ENCODE measurements at regions not wholly inside any gene's neighbourhood (a gene's known extent, or its start where the extent isn't known, plus 50 kb on each side); places are given as distances from the start of the nearest gene placed in this dataset.

GRCh38 chr5:171595401-171595800 lies 176.0 kb downstream of the FGF18 start:
- TF ChIP-seq CTCF (IDR thresholded peaks at IDR 0.05): no peak
- H3K4me3 ChIP-seq: no peak overlapping the region
- no peak for DNase-seq (ENCODE audit: low spot score)
- peak overlapping the region in 1 of 2 donors; percentile 76 for H3K27ac ChIP-seq

- no peak overlapping the region for H3K4me3 ChIP-seq
- TF ChIP-seq CTCF (IDR thresholded peaks at IDR 0.05): no peak
- peak overlapping the region; percentile 16 to 76 for H3K27ac ChIP-seq
- peak; percentile 73 for DNase-seq (ENCODE audit: low spot score)
These were observed 176.4 kb downstream of the FGF18 start for GRCh38 chr5:171595801-171596231.

- H3K4me3 ChIP-seq: no peak overlapping the region
- TF ChIP-seq CTCF (IDR thresholded peaks at IDR 0.05): no peak
- peak; percentile 90 for DNase-seq (ENCODE audit: low spot score)
These were observed 177.0 kb downstream of the FGF18 start for GRCh38 chr5:171596391-171596878.

GRCh38 chr5:171597946-171598640 lies 178.6 kb downstream of the FGF18 start:
- peak; percentile 36 for DNase-seq (ENCODE audit: low spot score)
- TF ChIP-seq CTCF (IDR thresholded peaks at IDR 0.05): no peak
- Histone ChIP-seq H3K27ac (no peak overlapping the region), H3K4me3 (no peak overlapping the region)

More at GRCh38 chr5:171596391-171596878, 177.0 kb downstream of the FGF18 start:
- peak overlapping the region; percentile 16 to 76 for H3K27ac ChIP-seq

GRCh38 chr5:171598641-171599152 lies 179.2 kb downstream of the FGF18 start:
- Histone ChIP-seq H3K4me3 (no peak overlapping the region), H3K27ac (no peak overlapping the region)
- peak; percentile 41 for DNase-seq (ENCODE audit: low spot score)
- no peak for TF ChIP-seq CTCF (IDR thresholded peaks at IDR 0.05)

GRCh38 chr5:171599411-171599810 lies 180.0 kb downstream of the FGF18 start:
- DNase-seq (ENCODE audit: low spot score): peak; percentile 38
- no peak for TF ChIP-seq CTCF (IDR thresholded peaks at IDR 0.05)
- peak overlapping the region in 1 of 2 donors; percentile 16 for H3K27ac ChIP-seq
- no peak overlapping the region for H3K4me3 ChIP-seq

All from coronary artery (tissue), 2 donors.